HG03196 (cell line): ENCODE measurements at regions not wholly inside any gene's neighbourhood (a gene's known extent, or its start where the extent isn't known, plus 50 kb on each side); places are given as distances from the start of the nearest gene placed in this dataset.
"Not testable (repeated sequence)": the region's sequence is repeated elsewhere in the genome, so short reads cannot be mapped to it uniquely, and the experiment has no call there.

ENCODE experiments used
- ATAC-seq: cut with Tn5 transposase; IDR thresholded peaks from one replicate; pipeline ENCODE4 v1.9.1; 2021; ENCODE audit not compliant: unreplicated experiment

GRCh38 chr22:25452116-25452700 is 112.3 kb upstream of the GRK3 start:
- no peak for ATAC-seq

- ATAC-seq = no peak
These were observed 111.4 kb upstream of the GRK3 start for GRCh38 chr22:25453058-25453457.

GRCh38 chr22:25453557-25453956 is 110.9 kb upstream of the GRK3 start:
- no peak for ATAC-seq

- ATAC-seq = not testable (repeated sequence)
These were observed 108.0 kb upstream of the GRK3 start for GRCh38 chr22:25456300-25457043.

- ATAC-seq = not testable (repeated sequence)
These were observed 105.8 kb upstream of the GRK3 start for GRCh38 chr22:25458631-25459030.

GRCh38 chr22:25460682-25461081 is 103.8 kb upstream of the GRK3 start:
- not testable (repeated sequence) for ATAC-seq

- ATAC-seq = no peak
These were observed 103.2 kb upstream of the GRK3 start for GRCh38 chr22:25461301-25461700.

- ATAC-seq = not testable (repeated sequence)
These were observed 101.8 kb upstream of the GRK3 start for GRCh38 chr22:25462474-25463346.

- ATAC-seq = not testable (repeated sequence)
These were observed 101.2 kb upstream of the GRK3 start for GRCh38 chr22:25463347-25463628.

GRCh38 chr22:25464326-25464725 is 100.1 kb upstream of the GRK3 start:
- not testable (repeated sequence) for ATAC-seq

- no peak for ATAC-seq
These were observed 98.5 kb upstream of the GRK3 start for GRCh38 chr22:25465949-25466348.

- ATAC-seq = no peak
These were observed 92.1 kb upstream of the GRK3 start for GRCh38 chr22:25472382-25472781.

- ATAC-seq = no peak
These were observed 89.0 kb upstream of the GRK3 start for GRCh38 chr22:25475257-25476022.

GRCh38 chr22:25477358-25477757 is 87.1 kb upstream of the GRK3 start:
- no peak for ATAC-seq

- no peak for ATAC-seq
These were observed 86.4 kb upstream of the GRK3 start for GRCh38 chr22:25478111-25478510.

GRCh38 chr22:25478528-25478927 is 85.9 kb upstream of the GRK3 start:
- no peak for ATAC-seq

- not testable (repeated sequence) for ATAC-seq
These were observed 83.6 kb upstream of the GRK3 start for GRCh38 chr22:25480868-25481267.

- no peak for ATAC-seq
These were observed 82.2 kb upstream of the GRK3 start for GRCh38 chr22:25482091-25482760.

GRCh38 chr22:25482868-25483639 is 81.4 kb upstream of the GRK3 start:
- no peak for ATAC-seq

GRCh38 chr22:25483931-25484330 is 80.5 kb upstream of the GRK3 start:
- no peak for ATAC-seq
